ENCODE measurements at regions not wholly inside any gene's neighbourhood (a gene's known extent, or its start where the extent isn't known, plus 50 kb on each side); places are given as distances from the start of the nearest gene placed in this dataset.
"Not testable (repeated sequence)": the region's sequence is repeated elsewhere in the genome, so short reads cannot be mapped to it uniquely, and the experiment has no call there.

DNA sequence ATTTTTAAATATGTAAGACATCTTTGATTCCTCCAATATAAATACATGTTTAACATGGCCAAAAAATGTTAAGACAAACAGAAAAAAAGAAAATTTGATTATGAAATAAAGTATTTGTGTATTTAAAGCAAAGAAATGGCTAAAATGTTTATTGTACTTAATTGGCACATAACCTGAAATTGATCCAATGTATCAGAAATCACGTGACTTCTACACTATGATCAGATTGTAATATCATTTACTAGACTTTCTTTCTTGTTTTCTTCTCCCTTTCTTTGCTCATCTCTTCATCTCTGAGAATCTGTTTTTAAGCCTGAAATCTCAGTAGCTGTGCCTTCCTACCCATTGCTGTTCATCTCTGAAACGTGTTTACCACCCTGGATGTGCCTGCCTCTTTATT, 420.3 kb downstream of the RSL24D1 start:
- DNase-seq (ENCODE audit: extremely low read depth in 1 of 2, low read depth in 1 of 2) = no peak

DNA sequence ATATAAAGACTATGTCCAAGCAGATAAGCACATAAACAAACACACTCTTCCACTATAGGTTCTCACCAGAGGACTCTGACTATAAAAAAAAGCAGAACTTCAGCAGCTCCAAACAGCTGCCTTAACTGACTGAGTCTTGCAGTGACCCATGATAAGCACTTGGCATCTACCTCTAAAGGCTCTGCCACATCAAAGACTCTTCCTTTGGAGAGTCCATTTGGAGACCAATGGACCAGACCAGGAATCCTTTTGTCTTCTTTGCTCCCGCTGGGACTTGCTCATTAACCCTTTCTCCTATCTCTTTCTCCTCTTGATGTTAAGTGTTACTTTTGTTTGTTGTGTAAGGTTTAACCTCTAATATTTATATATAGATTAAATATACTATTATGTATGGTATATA, 424.1 kb downstream of the RSL24D1 start:
- no peak for DNase-seq (ENCODE audit: extremely low read depth in 1 of 2, low read depth in 1 of 2)

DNA sequence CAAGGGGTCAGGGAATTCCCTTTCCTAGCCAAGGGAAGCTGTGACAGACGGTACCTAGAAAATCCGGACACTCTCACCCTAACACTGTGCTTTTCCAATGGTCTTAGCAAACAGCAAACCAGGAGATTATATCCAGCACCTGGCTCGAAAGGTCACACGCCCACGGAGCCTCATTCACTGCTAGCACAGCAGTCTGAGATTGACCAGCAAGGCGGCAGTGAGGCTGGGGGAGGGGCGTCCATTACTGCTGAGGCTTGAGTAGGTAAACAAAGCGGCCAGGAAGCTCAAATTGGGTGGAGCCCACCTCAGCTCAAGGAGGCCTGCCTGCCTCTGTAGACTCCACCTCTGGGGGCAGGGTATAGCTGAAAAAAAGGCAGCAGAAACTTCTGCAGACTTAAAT, 447.3 kb downstream of the RSL24D1 start:
- not testable (repeated sequence) for DNase-seq (ENCODE audit: extremely low read depth in 1 of 2, low read depth in 1 of 2)

DNA sequence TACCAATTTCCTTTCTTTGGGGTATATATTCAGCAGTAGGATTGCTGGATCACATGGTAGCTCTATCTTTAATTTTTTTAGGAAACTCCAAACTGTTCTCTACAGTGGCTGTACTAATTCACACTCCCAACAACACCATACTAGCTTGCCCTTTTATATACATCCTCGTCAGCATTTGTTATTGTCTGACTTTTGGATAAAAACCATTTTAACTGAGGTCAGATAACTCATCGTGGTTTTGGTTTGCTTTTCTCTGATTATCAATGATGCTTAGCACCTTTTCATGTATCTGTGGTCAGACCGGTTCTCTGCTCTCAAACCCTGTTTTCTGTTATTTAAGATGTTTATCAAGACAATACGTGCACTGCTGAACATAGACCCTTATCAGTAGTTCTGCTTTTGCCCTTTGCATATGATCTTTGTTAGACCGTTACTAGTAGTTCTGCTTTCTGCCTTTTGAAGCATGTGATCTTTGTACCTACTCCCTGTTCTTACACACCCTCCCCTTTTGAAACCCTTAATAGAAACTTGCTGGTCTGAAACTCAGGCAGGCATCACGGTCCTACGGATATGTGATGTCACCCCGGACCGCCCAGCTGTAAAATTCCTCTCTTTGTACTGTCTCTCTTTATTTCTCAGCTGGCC, 474.3 kb downstream of the RSL24D1 start:
- no peak for DNase-seq (ENCODE audit: extremely low read depth in 1 of 2, low read depth in 1 of 2)

DNA sequence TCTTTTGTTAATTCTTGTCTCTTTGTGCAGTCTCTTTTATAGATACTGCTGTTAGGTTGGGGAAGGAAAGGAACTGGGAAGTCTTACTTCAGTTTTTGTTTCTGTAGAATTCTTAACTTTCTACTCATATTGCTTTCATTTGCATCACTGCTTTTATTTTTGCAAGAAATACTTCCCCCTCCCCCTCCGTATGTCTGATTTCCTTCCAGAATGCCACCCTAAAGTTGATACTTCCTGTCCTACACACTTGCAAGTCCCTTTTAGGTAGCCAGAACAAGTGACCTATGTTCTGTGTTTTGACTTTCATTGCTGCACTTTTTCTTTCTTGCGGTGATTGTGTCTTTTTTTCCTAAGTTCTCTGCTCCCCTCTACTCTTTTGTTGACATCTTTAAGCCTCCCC, 477.4 kb downstream of the RSL24D1 start:
- DNase-seq (ENCODE audit: extremely low read depth in 1 of 2, low read depth in 1 of 2) = no peak

DNA sequence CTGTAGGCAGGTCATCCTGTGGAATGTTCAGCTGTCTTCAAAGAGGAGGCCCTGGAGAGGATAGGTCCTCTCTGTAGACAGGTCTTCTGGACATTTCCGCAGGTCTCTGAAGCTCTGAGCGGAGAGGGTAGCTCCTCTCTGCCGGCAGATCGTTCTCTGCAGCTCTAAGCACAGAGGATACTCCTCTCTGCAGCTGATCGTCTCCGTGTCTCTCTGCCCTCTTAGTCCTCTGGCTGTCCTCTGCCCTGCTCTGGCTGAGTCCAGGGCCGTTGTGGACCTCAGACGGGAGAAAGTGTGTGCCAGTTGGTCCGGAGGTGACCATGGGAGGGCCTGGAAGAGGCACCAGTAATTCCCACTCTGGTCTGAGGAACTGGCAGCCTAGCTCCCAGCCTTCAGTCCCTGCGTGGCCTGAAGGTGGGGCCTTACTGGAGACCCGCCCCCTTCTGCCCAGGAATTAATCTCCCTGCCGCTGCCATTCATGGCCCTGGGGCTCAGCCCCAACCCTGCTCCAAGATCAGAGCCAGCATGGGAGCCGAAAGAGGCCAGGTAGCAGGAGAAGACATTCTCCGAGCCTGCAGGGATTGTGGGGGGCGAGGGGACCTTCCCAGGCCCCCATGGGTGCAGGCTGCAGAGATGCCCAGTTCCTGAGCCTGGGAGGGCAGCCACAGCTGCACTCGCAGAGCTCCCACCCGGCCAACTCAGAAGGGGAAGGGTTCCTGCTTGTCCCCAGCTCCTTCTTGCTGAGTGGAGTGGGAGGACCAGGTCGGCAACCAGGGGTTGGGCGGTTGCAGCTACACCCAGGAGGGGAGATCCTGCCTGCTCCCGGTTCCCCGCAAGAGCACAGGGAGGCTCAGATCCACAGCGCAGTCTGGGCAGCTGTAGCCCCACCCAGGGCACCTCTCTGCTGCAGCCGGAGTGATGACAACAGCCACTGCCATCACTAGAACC, 488.7 kb downstream of the RSL24D1 start:
- DNase-seq (ENCODE audit: extremely low read depth in 1 of 2, low read depth in 1 of 2) = no peak

DNA sequence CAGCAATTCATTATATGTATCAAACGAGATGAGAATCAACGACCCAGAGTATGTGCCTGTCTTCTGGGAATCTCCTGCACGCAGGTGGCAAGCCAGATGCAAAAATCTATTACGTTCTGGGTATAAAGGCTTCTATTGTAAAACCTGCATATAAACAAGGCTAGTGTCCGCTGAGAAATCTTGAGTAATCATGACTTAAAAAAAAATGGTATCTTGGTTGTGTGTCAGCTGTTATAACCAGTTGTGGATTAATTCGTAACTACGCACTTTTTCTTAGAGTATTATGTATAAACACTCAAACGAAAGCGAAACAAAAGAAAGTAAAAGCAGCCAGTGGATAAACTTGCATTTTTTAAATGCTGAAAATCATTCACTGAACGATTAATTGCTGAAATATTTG, 509.1 kb downstream of the RSL24D1 start:
- DNase-seq (ENCODE audit: extremely low read depth in 1 of 2, low read depth in 1 of 2) = no peak

All from activated CD8-positive, alpha-beta memory T cell treated with anti-CD3 and anti-CD28 coated beads for 1 hour (primary cell).